ENCODE measurements at regions not wholly inside any gene's neighbourhood (a gene's known extent, or its start where the extent isn't known, plus 50 kb on each side); places are given as distances from the start of the nearest gene placed in this dataset.

DNA sequence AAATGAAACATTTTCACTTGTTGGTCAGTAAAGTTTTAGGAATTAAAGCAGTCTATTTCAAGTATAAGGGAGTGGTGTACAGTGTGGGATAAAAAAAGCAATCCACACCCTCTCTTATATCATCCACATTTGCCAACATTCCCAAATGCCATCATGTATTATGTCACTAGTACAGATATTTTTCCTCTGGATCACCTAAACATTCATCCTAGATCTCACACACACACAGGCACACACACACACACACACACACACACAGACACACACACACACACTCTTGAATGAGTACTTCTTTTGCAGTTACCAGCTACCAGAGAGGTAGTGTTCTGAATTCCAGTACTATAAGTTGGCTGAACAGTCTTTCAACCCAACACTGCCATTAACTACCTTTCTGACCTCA lies 1369.1 kb upstream of the ADGRL4 start:
- H3K27ac ChIP-seq (ENCODE audit: low read depth in 1 of 2, low read length in 2 of 2): no peak overlapping the region
- no peaks in the 10 kb centered on the region for H3K27me3 Mint-ChIP-seq
- H3K27ac Mint-ChIP-seq: no peak overlapping the region
- H3K4me3 ChIP-seq (ENCODE audit: low read length): no peak overlapping the region
- no peaks in the 10 kb centered on the region for H3K4me1 Mint-ChIP-seq (ENCODE audit: low read depth)
- H3K4me3 Mint-ChIP-seq: no peak overlapping the region
- no peaks in the 10 kb centered on the region for H3K36me3 ChIP-seq (ENCODE audit: insufficient read depth, low read length)
- DNase-seq (no peak), ATAC-seq (ENCODE audit: poor library complexity) (no peak)
- no peaks in the 10 kb centered on the region for H3K27me3 ChIP-seq (ENCODE audit: control insufficient read depth in 1 of 2, insufficient read depth in 2 of 2, low read length in 2 of 2)
- peaks cover 3 to 5% of the 10 kb centered on the region in 2 experiments for H3K9me3 ChIP-seq (ENCODE audit: control insufficient read depth in 1 of 2, insufficient read depth in 1 of 2, low read length in 2 of 2)
- H3K4me1 ChIP-seq (ENCODE audit: insufficient read depth, low read length): no peaks in the 10 kb centered on the region
- H3K9me3 Mint-ChIP-seq: peaks cover 8% of the 10 kb centered on the region
- intact Hi-C loops (cut with DNase I, micrococcal nuclease): no loop called here
- CTCF ChIA-PET: no interaction called here
- TF ChIP-seq, protein P1, sequence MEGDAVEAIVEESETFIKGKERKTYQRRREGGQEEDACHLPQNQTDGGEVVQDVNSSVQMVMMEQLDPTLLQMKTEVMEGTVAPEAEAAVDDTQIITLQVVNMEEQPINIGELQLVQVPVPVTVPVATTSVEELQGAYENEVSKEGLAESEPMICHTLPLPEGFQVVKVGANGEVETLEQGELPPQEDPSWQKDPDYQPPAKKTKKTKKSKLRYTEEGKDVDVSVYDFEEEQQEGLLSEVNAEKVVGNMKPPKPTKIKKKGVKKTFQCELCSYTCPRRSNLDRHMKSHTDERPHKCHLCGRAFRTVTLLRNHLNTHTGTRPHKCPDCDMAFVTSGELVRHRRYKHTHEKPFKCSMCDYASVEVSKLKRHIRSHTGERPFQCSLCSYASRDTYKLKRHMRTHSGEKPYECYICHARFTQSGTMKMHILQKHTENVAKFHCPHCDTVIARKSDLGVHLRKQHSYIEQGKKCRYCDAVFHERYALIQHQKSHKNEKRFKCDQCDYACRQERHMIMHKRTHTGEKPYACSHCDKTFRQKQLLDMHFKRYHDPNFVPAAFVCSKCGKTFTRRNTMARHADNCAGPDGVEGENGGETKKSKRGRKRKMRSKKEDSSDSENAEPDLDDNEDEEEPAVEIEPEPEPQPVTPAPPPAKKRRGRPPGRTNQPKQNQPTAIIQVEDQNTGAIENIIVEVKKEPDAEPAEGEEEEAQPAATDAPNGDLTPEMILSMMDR (IDR thresholded peaks at IDR 0.05): no peak
- no peaks in the 10 kb centered on the region for H3K36me3 Mint-ChIP-seq (ENCODE audit: low read depth)
- POLR2A ChIA-PET: no interaction called here

DNA sequence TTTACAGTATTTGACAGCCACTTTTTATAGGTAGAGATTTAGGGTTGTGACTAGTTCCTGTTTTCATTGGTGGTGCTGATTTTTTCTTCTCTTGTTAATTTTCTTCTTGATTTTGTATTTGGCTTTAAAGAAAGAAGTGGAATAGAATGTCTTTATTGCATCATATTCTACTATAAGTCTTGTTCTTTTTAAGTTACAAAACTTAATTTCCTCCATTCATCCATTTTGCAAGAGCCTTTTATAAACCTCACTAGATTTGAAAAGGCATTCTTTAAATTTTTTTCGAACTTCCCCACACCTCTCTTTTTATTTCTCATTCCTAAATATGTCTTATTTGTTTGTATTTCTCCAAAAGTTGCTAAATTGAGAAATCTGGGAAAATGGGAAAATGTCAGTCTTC lies 1368.6 kb upstream of the ADGRL4 start:
- H3K9me3 Mint-ChIP-seq: peaks cover 8% of the 10 kb centered on the region
- ATAC-seq (ENCODE audit: poor library complexity) (no peak), DNase-seq (no peak)
- intact Hi-C loops (cut with DNase I, micrococcal nuclease): no loop called here
- POLR2A ChIA-PET: no interaction called here
- peaks cover 3 to 5% of the 10 kb centered on the region in 2 experiments for H3K9me3 ChIP-seq (ENCODE audit: control insufficient read depth in 1 of 2, insufficient read depth in 1 of 2, low read length in 2 of 2)
- no peak overlapping the region for H3K27ac ChIP-seq (ENCODE audit: low read depth in 1 of 2, low read length in 2 of 2)
- H3K4me3 Mint-ChIP-seq: no peak overlapping the region
- H3K27me3 ChIP-seq (ENCODE audit: control insufficient read depth in 1 of 2, insufficient read depth in 2 of 2, low read length in 2 of 2): no peaks in the 10 kb centered on the region
- TF ChIP-seq, protein P1 (IDR thresholded peaks at IDR 0.05): no peak
- no peaks in the 10 kb centered on the region for H3K36me3 ChIP-seq (ENCODE audit: insufficient read depth, low read length)
- H3K27ac Mint-ChIP-seq: no peak overlapping the region
- no peaks in the 10 kb centered on the region for H3K36me3 Mint-ChIP-seq (ENCODE audit: low read depth)
- H3K4me1 ChIP-seq (ENCODE audit: insufficient read depth, low read length): no peaks in the 10 kb centered on the region
- H3K4me3 ChIP-seq (ENCODE audit: low read length): no peak overlapping the region
- CTCF ChIA-PET: no interaction called here
- H3K4me1 Mint-ChIP-seq (ENCODE audit: low read depth): no peaks in the 10 kb centered on the region
- H3K27me3 Mint-ChIP-seq: no peaks in the 10 kb centered on the region

DNA sequence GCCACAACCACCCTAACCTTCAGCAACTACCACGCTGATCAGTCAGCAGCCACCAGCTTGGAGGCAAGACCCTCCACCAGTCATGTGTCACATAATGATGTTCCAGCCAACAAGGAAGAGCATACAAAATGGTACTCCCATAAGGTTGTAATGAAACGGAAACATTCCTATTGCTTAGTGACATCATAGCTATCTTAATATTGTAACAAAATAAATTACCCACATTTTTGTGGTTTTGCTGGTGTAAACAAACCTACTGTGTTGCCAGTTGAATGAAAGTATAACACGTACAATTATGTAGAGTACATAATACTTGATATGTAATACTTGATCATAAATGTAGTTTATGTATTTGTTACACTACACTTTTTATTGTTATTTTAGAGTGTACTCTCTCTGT lies 1363.2 kb upstream of the ADGRL4 start:
- Histone ChIP-seq H3K9me3 (ENCODE audit: control insufficient read depth in 1 of 2, insufficient read depth in 1 of 2, low read length in 2 of 2) (peaks cover 0 to 6% of the 10 kb centered on the region in 2 experiments), H3K4me1 (ENCODE audit: insufficient read depth, low read length) (no peaks in the 10 kb centered on the region), H3K27me3 (ENCODE audit: control insufficient read depth in 1 of 2, insufficient read depth in 2 of 2, low read length in 2 of 2) (no peaks in the 10 kb centered on the region), H3K36me3 (ENCODE audit: insufficient read depth, low read length) (no peaks in the 10 kb centered on the region), H3K4me3 (ENCODE audit: low read length) (no peak overlapping the region), H3K27ac (ENCODE audit: low read depth in 1 of 2, low read length in 2 of 2) (no peak overlapping the region)
- no peaks in the 10 kb centered on the region for H3K36me3 Mint-ChIP-seq (ENCODE audit: low read depth)
- intact Hi-C loops (cut with DNase I, micrococcal nuclease): no loop called here
- no peak overlapping the region for H3K27ac Mint-ChIP-seq
- no peaks in the 10 kb centered on the region for H3K27me3 Mint-ChIP-seq
- H3K9me3 Mint-ChIP-seq: peaks cover 4% of the 10 kb centered on the region
- H3K4me3 Mint-ChIP-seq: no peak overlapping the region
- POLR2A ChIA-PET: no interaction called here
- no peak for DNase-seq
- no peak for ATAC-seq (ENCODE audit: poor library complexity)
- TF ChIP-seq, protein P1 (IDR thresholded peaks at IDR 0.05): no peak
- H3K4me1 Mint-ChIP-seq (ENCODE audit: low read depth): no peaks in the 10 kb centered on the region
- CTCF ChIA-PET: interaction anchor here (0.9 kb wide), 1 partner anchor 8 kb away, joined by 3 read pairs; no protein-coding TSS in a partner anchor
